Endothelial cell of hepatic sinusoid (primary cell): ENCODE measurements at regions not wholly inside any gene's neighbourhood (a gene's known extent, or its start where the extent isn't known, plus 50 kb on each side); places are given as distances from the start of the nearest gene placed in this dataset.

Source experiments
- in situ Hi-C: cut with HindIII; loops from 2 replicates; pipeline ENCODE4 v1.10.0; 2017; ENCODE audit warnings: low sequenced_read_pairs

DNA sequence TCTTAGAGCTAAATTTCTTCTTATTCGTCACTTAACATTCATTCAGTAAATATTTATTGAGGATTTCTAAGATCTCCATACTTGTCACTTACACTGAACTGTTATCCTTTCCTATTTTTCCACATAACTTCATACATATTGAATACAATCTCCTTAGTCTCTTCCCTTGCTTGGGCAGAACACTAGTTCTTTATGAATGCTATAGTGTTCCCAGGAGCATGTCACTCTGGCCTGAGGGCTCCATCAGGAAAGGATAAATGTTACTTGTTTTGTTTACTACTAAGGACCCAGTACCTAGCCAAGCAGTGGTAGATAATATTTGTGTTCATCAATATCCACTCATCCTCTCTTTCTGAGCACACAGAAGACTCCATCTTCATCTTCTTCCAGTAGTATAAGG is 544.7 kb downstream of the ZEB2 start:
- in situ Hi-C loops, result no loop called here

DNA sequence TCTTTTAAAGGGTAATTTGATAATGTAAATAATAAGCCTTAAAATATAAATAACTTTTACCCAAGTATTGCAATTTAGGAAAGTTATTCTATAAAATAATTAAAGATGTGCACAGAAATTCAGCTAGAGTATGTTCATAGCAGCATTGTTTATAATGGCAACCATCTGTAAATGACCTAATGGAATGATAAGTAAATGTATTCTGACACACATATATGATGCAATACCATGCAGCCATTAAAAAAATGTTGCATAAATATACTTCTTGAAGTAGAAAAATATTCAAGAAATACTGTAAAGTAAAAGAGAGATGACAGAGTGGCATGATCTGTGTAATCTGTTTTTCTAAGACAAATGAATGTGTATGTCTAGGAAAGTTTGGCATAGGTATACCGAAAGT is 545.7 kb downstream of the ZEB2 start:
- in situ Hi-C loops, result no loop called here

DNA sequence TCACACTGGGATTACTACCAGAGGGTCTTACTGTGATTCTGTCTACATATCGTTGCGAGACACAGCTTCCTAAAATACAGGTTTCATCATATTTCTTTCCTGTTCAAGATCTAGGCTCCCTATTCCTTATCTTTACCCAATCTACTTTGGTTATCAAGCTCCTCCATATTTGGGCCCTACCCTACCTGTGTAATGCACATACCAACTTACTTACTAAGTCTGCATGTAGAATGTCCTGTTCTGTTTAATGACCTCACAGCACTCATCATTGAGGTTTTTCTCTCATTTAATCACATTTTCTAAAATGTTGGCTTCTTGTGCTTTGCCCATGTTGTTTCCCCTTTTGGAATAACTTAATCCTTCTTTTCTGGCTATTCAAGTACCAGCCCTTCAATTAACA is 551.1 kb downstream of the ZEB2 start:
- in situ Hi-C loops, result no loop called here

DNA sequence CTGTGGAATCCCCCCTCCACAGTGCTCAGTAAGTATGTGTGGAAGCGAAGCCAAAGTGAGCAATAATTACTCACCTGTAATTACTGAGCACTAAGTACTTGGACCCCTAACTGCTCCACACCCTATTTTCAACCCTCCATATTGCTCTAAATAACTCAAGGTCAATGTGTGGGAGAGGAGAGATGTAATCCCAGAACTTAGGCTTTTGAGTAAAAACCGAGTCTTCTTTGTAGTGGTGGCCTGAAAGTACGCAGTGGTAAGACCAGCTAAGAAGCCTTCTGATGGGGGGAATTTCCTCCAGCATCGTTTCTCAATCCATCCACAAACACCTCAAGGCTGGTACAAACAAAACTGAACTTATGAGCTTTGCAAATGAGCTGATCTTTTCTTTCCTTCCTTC is 551.6 kb downstream of the ZEB2 start:
- in situ Hi-C loops, result no loop called here

- in situ Hi-C loops, result no loop called here
Observed at GRCh38 chr2:143965493-143966164, 554.3 kb downstream of the ZEB2 start.

DNA sequence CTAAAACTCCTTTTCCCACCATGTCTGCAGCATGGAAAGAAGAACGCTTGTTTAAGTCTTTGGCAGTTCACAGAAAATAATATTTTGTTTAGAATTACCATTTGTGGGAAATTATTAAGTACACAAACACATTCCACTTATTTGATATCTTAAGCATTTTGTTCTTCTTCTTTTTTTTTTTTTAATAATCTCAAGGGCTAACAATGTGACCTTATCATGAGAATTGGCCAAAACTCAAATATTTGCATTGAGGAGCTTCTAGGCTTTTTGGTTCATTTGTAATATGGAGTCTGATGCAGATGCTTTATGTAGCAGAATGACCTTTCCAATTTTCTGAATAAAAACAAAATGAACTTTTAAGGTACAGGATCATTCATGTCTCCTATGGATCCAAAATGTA is 555.0 kb downstream of the ZEB2 start:
- in situ Hi-C loops, result no loop called here

DNA sequence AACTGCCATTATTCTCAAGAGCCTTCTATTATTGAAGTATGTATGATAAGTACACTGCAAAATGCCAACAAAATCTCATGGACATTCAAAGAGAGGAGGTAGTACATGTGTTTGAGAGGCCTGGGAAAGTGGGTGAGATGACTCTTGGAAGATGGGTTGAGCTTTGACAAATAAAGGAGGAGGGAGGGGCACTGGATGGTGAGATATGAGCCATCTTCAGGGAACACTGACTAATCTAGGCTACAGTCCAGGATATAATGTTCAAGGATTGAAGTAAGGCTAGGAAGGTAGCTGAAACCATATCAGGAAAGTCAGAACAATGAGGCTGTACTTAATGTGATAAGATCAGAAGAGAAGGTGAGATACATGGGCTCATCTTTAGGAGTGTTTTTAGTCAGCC is 559.7 kb downstream of the ZEB2 start:
- in situ Hi-C loops, result no loop called here

- in situ Hi-C loops, result no loop called here
Observed at GRCh38 chr2:143957321-143957720, 562.6 kb downstream of the ZEB2 start.

DNA sequence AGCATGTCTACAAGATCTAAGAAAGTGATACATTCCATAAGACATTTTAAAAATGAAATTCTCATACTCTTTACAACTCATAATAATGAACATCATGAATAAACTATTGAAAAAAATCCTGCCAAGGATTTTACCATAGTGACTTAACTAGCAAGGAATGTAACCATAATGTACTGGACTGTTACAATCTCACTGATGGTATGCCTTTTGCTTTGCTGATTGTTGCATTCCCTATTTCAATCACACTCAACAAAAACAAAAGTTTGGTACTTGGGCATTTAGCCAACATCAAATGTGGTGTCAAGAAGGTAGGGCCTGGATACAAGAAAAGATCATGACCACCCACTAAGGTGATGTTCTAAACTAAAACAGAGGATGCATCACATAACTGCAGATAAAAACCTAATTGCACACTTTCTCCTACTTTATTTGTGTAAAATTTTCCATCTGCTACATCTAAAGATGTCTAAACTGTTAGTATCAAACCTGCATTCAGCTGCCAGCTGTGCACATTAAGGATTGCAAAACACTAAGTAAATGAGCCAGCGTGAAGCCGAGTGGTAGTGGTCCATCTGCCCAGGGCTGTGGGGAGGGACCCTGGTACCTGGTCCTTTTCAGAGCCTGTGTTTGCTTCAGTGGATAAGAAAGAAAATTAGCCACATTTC is 564.4 kb downstream of the ZEB2 start:
- in situ Hi-C loops, result no loop called here

GRCh38 chr2:143954844-143955243 is 565.1 kb downstream of the ZEB2 start:
- in situ Hi-C loops, result no loop called here

DNA sequence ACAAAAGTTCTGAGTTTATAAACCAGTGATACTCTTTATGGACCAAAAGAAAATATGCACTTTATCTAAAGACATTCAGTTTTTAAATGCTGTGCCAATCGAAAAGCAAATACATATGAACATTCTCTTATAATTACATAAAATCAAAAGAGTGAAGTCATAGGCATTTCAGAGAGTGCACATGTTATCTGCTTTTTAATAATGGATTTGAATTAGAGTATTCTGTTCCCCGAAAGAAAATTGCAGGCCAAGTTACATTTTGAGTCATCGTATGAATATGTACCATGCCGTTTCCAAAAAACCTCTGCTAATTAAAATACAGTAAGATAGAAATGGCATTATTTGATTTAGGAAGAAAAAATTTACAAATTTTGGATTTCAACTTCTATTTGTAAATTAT is 565.7 kb downstream of the ZEB2 start:
- in situ Hi-C loops, result no loop called here

GRCh38 chr2:143953451-143954030 is 566.4 kb downstream of the ZEB2 start:
- in situ Hi-C loops, result no loop called here

GRCh38 chr2:143952536-143952935 is 567.4 kb downstream of the ZEB2 start:
- in situ Hi-C loops, result no loop called here

DNA sequence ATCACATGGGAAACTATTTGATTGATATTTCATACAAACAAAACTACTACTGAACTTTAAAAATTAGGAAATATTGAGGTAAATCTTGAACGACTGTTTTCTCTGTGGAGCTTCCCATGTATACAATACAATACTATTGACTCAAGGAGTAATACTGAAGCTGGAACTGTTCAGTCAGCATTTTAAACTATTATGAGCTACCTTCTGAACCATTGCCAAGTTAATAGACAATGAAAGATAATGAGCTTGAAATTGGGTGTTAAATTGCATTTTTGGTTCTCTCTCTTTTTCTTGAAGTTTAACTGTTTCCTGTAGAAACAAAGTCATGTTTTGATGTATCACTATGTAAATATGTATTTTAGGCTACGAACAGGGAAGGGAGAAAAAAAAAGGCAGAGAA is 569.2 kb downstream of the ZEB2 start:
- in situ Hi-C loops, result no loop called here

GRCh38 chr2:143949121-143949848 is 570.6 kb downstream of the ZEB2 start:
- in situ Hi-C loops, result no loop called here

GRCh38 chr2:143948710-143949109 is 571.2 kb downstream of the ZEB2 start:
- in situ Hi-C loops, result no loop called here

DNA sequence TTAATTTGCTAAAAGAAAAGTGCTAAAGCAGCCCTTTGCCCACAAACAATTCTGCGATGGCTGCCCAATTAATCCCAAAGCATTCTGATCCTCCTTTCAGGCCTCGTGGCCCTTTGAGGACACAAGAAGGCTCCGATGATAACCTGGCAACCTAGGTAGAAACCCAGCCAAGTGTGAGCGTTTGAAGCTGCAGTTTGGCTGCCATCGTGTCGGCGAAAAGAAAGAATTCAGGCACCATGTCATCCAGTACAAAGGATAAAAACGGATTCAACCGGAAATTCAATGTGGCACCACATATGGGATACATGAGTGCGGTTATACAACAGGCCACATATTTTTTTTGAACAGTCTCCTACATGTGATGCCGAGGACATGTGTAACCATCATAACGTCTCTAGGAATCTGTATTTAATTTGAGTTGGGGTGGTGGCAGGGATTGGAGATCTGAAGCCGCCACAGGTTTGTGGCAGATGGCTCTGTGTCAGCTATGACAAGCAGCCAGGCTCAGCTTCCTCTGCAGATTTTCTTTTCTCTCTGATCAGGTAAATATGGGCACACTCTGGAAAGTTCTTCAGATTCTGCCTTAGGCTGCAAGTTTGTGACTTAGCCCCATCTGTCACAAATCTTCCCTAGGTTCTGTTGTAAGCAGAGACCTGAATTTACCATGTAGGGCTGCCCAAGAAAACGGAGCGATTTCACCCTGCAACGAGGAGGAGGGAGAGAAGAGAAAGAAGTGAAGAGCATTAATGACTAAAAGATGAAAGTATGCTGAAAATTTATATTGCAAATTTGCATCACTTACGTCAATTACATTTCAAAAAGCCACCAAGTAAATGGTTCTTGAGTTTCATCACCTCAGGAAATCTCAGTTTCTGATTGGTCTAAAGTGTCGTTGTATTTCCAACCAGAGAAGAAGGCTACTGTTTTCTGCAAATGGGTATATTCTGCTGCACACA is 573.2 kb downstream of the ZEB2 start:
- in situ Hi-C loops, result no loop called here

DNA sequence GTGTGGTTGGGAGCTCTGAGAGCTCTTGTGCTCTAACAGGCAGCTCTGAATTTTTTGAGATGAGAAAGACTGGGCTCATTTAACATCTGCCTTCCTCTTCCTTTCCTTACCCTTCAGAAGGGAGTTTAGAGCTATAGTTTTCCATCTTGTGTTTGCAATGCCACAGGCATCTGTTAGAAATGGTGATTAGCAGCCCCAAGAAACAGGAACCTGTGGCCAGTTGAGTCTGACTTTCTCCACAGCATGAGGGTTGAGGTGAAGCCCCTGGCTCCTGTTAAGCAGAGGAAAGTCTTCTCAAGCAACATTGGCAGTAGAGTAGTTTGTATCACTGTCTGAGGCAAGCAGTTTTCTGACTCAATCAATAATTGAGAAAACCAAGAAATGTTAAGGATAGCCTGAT is 577.4 kb downstream of the ZEB2 start:
- in situ Hi-C loops, result no loop called here

GRCh38 chr2:143940720-143941119 is 579.2 kb downstream of the ZEB2 start:
- in situ Hi-C loops, result no loop called here

- in situ Hi-C loops, result no loop called here
Observed at GRCh38 chr2:143939626-143940330, 580.1 kb downstream of the ZEB2 start.
